HG03565 (cell line): ENCODE measurements at regions not wholly inside any gene's neighbourhood (a gene's known extent, or its start where the extent isn't known, plus 50 kb on each side); places are given as distances from the start of the nearest gene placed in this dataset.

Experiments used
- ATAC-seq: cut with Tn5 transposase; IDR thresholded peaks from one replicate; pipeline ENCODE4 v1.9.1; 2021; ENCODE audit warnings: mild to moderate bottlenecking, moderate library complexity; ENCODE audit not compliant: unreplicated experiment

- no peak for ATAC-seq
Measured at GRCh38 chr20:60064554-60065196, 106.5 kb downstream of the CDH26 start.

GRCh38 chr20:60065741-60066437 lies 107.7 kb downstream of the CDH26 start:
- ATAC-seq = no peak

GRCh38 chr20:60066438-60066823 lies 108.2 kb downstream of the CDH26 start:
- ATAC-seq = no peak

GRCh38 chr20:60068509-60068908 lies 110.3 kb downstream of the CDH26 start:
- ATAC-seq = no peak

GRCh38 chr20:60069656-60070055 lies 111.4 kb downstream of the CDH26 start:
- ATAC-seq = no peak

- ATAC-seq = no peak
Measured at GRCh38 chr20:60070791-60071190, 112.6 kb downstream of the CDH26 start.

- no peak for ATAC-seq
Measured at GRCh38 chr20:60071965-60072364, 113.7 kb downstream of the CDH26 start.

GRCh38 chr20:60073086-60073485 lies 114.9 kb downstream of the CDH26 start:
- ATAC-seq = no peak

- no peak for ATAC-seq
Measured at GRCh38 chr20:60073504-60073903, 115.3 kb downstream of the CDH26 start.

GRCh38 chr20:60074276-60074675 lies 116.1 kb downstream of the CDH26 start:
- no peak for ATAC-seq

- ATAC-seq = no peak
Measured at GRCh38 chr20:60078351-60079250, 120.4 kb downstream of the CDH26 start.

GRCh38 chr20:60080401-60080800 lies 122.2 kb downstream of the CDH26 start:
- ATAC-seq = no peak

GRCh38 chr20:60085551-60086132 lies 127.4 kb downstream of the CDH26 start:
- ATAC-seq = no peak

GRCh38 chr20:60086821-60087562 lies 128.8 kb downstream of the CDH26 start:
- ATAC-seq = no peak

GRCh38 chr20:60087563-60088105 lies 129.4 kb downstream of the CDH26 start:
- ATAC-seq = no peak

- ATAC-seq = no peak
Measured at GRCh38 chr20:60088236-60088635, 130.0 kb downstream of the CDH26 start.

- ATAC-seq = no peak
Measured at GRCh38 chr20:60090631-60091030, 132.4 kb downstream of the CDH26 start.

- ATAC-seq = no peak
Measured at GRCh38 chr20:60091305-60091704, 133.1 kb downstream of the CDH26 start.

- ATAC-seq = no peak
Measured at GRCh38 chr20:60091861-60092260, 133.6 kb downstream of the CDH26 start.

GRCh38 chr20:60092729-60093128 lies 134.5 kb downstream of the CDH26 start:
- ATAC-seq = no peak
